Keratinocyte (primary cell): ENCODE measurements at regions not wholly inside any gene's neighbourhood (a gene's known extent, or its start where the extent isn't known, plus 50 kb on each side); places are given as distances from the start of the nearest gene placed in this dataset.

Experiments used
- EZH2 ChIP-seq: IDR thresholded peaks from one replicate; pipeline ENCODE4 v1.6.1; 2012; ENCODE audit warnings: inconsistent platforms, mild to moderate bottlenecking, low read length, moderate library complexity
- TF ChIP-seq, protein P1 (sequence below), 3 experiments: IDR thresholded peaks in 1 of 3; conservative IDR thresholded peaks in 1 of 3; optimal IDR thresholded peaks in 1 of 3; 2 replicates in 2 of 3; 3 replicates in 1 of 3; pipeline versions ENCODE3 to v1.5.1; 2011; ENCODE audit warnings: low read length in 3 of 3, mild to moderate bottlenecking in 3 of 3, moderate library complexity in 2 of 3, control low read depth in 1 of 3, inconsistent platforms in 1 of 3; ENCODE audit not compliant: insufficient read depth in 2 of 3; ENCODE audit errors: extremely low read depth in 1 of 3

- no peak for TF ChIP-seq EZH2
- TF ChIP-seq, protein P1, sequence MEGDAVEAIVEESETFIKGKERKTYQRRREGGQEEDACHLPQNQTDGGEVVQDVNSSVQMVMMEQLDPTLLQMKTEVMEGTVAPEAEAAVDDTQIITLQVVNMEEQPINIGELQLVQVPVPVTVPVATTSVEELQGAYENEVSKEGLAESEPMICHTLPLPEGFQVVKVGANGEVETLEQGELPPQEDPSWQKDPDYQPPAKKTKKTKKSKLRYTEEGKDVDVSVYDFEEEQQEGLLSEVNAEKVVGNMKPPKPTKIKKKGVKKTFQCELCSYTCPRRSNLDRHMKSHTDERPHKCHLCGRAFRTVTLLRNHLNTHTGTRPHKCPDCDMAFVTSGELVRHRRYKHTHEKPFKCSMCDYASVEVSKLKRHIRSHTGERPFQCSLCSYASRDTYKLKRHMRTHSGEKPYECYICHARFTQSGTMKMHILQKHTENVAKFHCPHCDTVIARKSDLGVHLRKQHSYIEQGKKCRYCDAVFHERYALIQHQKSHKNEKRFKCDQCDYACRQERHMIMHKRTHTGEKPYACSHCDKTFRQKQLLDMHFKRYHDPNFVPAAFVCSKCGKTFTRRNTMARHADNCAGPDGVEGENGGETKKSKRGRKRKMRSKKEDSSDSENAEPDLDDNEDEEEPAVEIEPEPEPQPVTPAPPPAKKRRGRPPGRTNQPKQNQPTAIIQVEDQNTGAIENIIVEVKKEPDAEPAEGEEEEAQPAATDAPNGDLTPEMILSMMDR (optimal IDR thresholded peaks at IDR 0.05 in 1 of 3, IDR thresholded peaks at IDR 0.05 in 1 of 3, conservative IDR thresholded peaks at IDR 0.05 in 1 of 3; ENCODE audit: extremely low read depth in 1 of 3, insufficient read depth in 2 of 3, low read length in 3 of 3), result no peak
These were observed 696.2 kb downstream of the TRAM1L1 start for GRCh38 chr4:116389139-116389538.
